ENCODE measurements at regions not wholly inside any gene's neighbourhood (a gene's known extent, or its start where the extent isn't known, plus 50 kb on each side); places are given as distances from the start of the nearest gene placed in this dataset.

DNA sequence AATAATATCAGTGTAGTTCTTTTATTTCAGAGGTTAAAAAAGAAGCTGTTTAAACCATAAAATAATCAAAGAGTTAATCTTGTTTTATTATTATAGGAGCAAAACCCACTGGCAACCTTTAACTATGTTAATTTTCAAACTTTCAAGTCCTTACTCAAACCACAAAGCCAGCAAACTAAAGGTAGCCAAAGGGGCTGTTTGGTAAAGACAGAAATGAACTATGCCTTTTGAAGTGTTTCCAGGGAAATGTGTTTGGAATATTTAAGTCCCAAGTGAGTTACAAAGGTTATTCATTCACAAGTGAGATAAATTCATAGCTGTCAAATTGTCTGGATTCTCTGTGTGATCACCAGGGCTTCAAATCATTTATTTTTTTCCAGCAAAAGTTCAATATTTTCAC is 264.7 kb downstream of the MZT1 start:
- ATAC-seq (no peak), DNase-seq (no peak)
- CTCF ChIA-PET, result no interaction called here
- no peaks in the 10 kb centered on the region for H3K9me3 ChIP-seq (ENCODE audit: low read length)
- no peak overlapping the region for H2AFZ ChIP-seq (ENCODE audit: low read length)
- TF ChIP-seq EZH2phosphoT487 (IDR thresholded peaks at IDR 0.05; ENCODE audit: borderline replicate concordance, low read length) (no peak), EZH2 (IDR thresholded peaks at IDR 0.05; ENCODE audit: low read length, unreplicated experiment) (no peak)
- TF ChIP-seq, protein P1, sequence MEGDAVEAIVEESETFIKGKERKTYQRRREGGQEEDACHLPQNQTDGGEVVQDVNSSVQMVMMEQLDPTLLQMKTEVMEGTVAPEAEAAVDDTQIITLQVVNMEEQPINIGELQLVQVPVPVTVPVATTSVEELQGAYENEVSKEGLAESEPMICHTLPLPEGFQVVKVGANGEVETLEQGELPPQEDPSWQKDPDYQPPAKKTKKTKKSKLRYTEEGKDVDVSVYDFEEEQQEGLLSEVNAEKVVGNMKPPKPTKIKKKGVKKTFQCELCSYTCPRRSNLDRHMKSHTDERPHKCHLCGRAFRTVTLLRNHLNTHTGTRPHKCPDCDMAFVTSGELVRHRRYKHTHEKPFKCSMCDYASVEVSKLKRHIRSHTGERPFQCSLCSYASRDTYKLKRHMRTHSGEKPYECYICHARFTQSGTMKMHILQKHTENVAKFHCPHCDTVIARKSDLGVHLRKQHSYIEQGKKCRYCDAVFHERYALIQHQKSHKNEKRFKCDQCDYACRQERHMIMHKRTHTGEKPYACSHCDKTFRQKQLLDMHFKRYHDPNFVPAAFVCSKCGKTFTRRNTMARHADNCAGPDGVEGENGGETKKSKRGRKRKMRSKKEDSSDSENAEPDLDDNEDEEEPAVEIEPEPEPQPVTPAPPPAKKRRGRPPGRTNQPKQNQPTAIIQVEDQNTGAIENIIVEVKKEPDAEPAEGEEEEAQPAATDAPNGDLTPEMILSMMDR (conservative IDR thresholded peaks at IDR 0.05; ENCODE audit: low read depth, low read length), result no peak
- H3K9me2 ChIP-seq (replicated peaks; ENCODE audit: low read length), result no peaks in the 10 kb centered on the region
- no peaks in the 10 kb centered on the region for H3K79me2 ChIP-seq (ENCODE audit: low read length)
- no peaks in the 10 kb centered on the region for H3K36me3 ChIP-seq (ENCODE audit: low read depth, low read length)
- H3K27ac ChIP-seq (ENCODE audit: low read length), result no peak overlapping the region
- H3K9ac ChIP-seq (ENCODE audit: low read length), result no peak overlapping the region
- no peaks in the 10 kb centered on the region for H3K4me1 ChIP-seq (ENCODE audit: insufficient read depth, low read length)
- intact Hi-C loops (cut with micrococcal nuclease), result no loop called here
- no peaks in the 10 kb centered on the region for H3K27me3 ChIP-seq (ENCODE audit: low read length)
- BruUV-seq (replicated peaks), result no TSS peak
- POLR2A ChIA-PET (ENCODE audit: unreplicated experiment), result no interaction called here
- no peaks in the 10 kb centered on the region for H4K20me1 ChIP-seq (ENCODE audit: low read length)
- no peak overlapping the region for H3K4me2 ChIP-seq (ENCODE audit: low read length)
- H3F3A ChIP-seq (ENCODE audit: low read length, unreplicated experiment), result no peaks in the 10 kb centered on the region
- H3K4me3 ChIP-seq (ENCODE audit: low read length), result no peak overlapping the region

DNA sequence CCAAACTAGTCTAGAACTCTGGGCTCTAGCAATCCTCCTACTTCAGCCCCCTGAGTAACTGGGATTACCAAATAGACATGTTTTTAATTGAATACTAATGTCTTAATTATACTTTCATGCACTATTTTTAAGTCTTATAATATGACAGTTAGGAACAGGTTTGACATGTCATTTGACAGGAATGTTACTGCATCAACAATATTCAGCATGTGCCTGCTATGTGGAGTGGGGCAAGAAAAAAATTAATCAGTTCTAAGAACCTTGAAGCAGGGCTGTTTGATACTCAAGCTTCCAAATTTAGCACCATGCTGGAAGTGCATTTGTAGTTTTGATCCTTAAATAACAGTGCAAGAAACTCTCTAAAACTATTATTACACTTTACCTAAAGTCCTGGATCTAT is 265.3 kb downstream of the MZT1 start:
- no peak overlapping the region for H3K4me3 ChIP-seq (ENCODE audit: low read length)
- no peak overlapping the region for H3K27ac ChIP-seq (ENCODE audit: low read length)
- H3K9me2 ChIP-seq (replicated peaks; ENCODE audit: low read length), result no peaks in the 10 kb centered on the region
- intact Hi-C loops (cut with micrococcal nuclease), result no loop called here
- H3F3A ChIP-seq (ENCODE audit: low read length, unreplicated experiment), result no peaks in the 10 kb centered on the region
- H3K27me3 ChIP-seq (ENCODE audit: low read length), result no peaks in the 10 kb centered on the region
- no peaks in the 10 kb centered on the region for H3K36me3 ChIP-seq (ENCODE audit: low read depth, low read length)
- no peak overlapping the region for H3K4me2 ChIP-seq (ENCODE audit: low read length)
- no peak overlapping the region for H2AFZ ChIP-seq (ENCODE audit: low read length)
- H3K9ac ChIP-seq (ENCODE audit: low read length), result no peak overlapping the region
- H3K4me1 ChIP-seq (ENCODE audit: insufficient read depth, low read length), result no peaks in the 10 kb centered on the region
- DNase-seq, result no peak
- ATAC-seq, result no peak
- ChIA-PET POLR2A (ENCODE audit: unreplicated experiment) (no interaction called here), CTCF (no interaction called here)
- BruUV-seq (replicated peaks), result no TSS peak
- TF ChIP-seq EZH2phosphoT487 (IDR thresholded peaks at IDR 0.05; ENCODE audit: borderline replicate concordance, low read length), result no peak
- TF ChIP-seq EZH2 (IDR thresholded peaks at IDR 0.05; ENCODE audit: low read length, unreplicated experiment), result no peak
- TF ChIP-seq, protein P1 (conservative IDR thresholded peaks at IDR 0.05; ENCODE audit: low read depth, low read length), result no peak
- no peaks in the 10 kb centered on the region for H4K20me1 ChIP-seq (ENCODE audit: low read length)
- H3K79me2 ChIP-seq (ENCODE audit: low read length), result no peaks in the 10 kb centered on the region
- H3K9me3 ChIP-seq (ENCODE audit: low read length), result no peaks in the 10 kb centered on the region

DNA sequence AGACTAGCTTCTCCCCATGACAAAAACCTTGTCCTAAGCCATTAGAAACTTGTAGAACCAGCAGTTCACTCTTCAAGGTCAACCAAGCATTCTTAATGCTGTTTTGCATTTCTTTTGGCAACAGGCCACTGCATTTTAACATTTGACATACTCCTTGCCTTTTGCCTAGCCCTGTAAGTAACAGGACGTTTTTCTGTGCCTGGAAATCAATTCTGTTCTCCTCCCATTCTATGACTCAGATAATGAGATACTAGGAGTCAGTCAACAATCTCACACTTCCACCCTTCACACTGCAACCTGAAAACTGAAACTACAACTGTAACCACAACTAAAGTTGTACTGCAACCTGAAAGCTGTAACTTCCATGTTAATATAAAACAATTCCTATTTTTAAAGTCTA is 268.7 kb downstream of the MZT1 start:
- DNase-seq (peak; percentile 27), ATAC-seq (peak; percentile 73)
- Histone ChIP-seq H3K36me3 (ENCODE audit: low read depth, low read length) (no peaks in the 10 kb centered on the region), H3K79me2 (ENCODE audit: low read length) (no peaks in the 10 kb centered on the region), H3F3A (ENCODE audit: low read length, unreplicated experiment) (no peaks in the 10 kb centered on the region), H4K20me1 (ENCODE audit: low read length) (no peaks in the 10 kb centered on the region), H3K4me3 (ENCODE audit: low read length) (no peak overlapping the region), H2AFZ (ENCODE audit: low read length) (no peak overlapping the region), H3K9me2 (replicated peaks; ENCODE audit: low read length) (no peaks in the 10 kb centered on the region), H3K9me3 (ENCODE audit: low read length) (no peaks in the 10 kb centered on the region), H3K27me3 (ENCODE audit: low read length) (no peaks in the 10 kb centered on the region), H3K4me2 (ENCODE audit: low read length) (no peak overlapping the region), H3K9ac (ENCODE audit: low read length) (no peak overlapping the region), H3K27ac (ENCODE audit: low read length) (no peak overlapping the region), H3K4me1 (ENCODE audit: insufficient read depth, low read length) (no peaks in the 10 kb centered on the region)
- TF ChIP-seq EZH2phosphoT487 (IDR thresholded peaks at IDR 0.05; ENCODE audit: borderline replicate concordance, low read length), result no peak
- TF ChIP-seq EZH2 (IDR thresholded peaks at IDR 0.05; ENCODE audit: low read length, unreplicated experiment), result no peak
- TF ChIP-seq, protein P1 (conservative IDR thresholded peaks at IDR 0.05; ENCODE audit: low read depth, low read length), result no peak
- POLR2A ChIA-PET (ENCODE audit: unreplicated experiment), result no interaction called here
- intact Hi-C loops (cut with micrococcal nuclease), result no loop called here
- no TSS peak for BruUV-seq (replicated peaks)
- CTCF ChIA-PET, result interaction anchor here (0.7 kb wide), 1 partner anchor 81 kb away, joined by 3 read pairs; no protein-coding TSS in a partner anchor
